ENCODE measurements at regions not wholly inside any gene's neighbourhood (a gene's known extent, or its start where the extent isn't known, plus 50 kb on each side); places are given as distances from the start of the nearest gene placed in this dataset.

GRCh38 chr10:118977022-118977599 lies 52.4 kb upstream of the NANOS1 start:
- no peak for TF ChIP-seq CTCF (conservative IDR thresholded peaks at IDR 0.05 in 1 of 2, IDR thresholded peaks at IDR 0.05 in 1 of 2; ENCODE audit: low read depth in 1 of 2, low read length in 2 of 2)
- TF ChIP-seq EZH2 (IDR thresholded peaks at IDR 0.05; ENCODE audit: low read length, missing control alignments): no peak

All from fibroblast of lung (primary cell).